HG02885 (cell line): ENCODE measurements at regions not wholly inside any gene's neighbourhood (a gene's known extent, or its start where the extent isn't known, plus 50 kb on each side); places are given as distances from the start of the nearest gene placed in this dataset.
"Not testable (repeated sequence)": the region's sequence is repeated elsewhere in the genome, so short reads cannot be mapped to it uniquely, and the experiment has no call there.

Source experiments
- ATAC-seq: cut with Tn5 transposase; IDR thresholded peaks from one replicate; pipeline ENCODE4 v1.9.1; 2021; ENCODE audit warnings: mild to moderate bottlenecking; ENCODE audit not compliant: unreplicated experiment, poor library complexity

GRCh38 chr5:85357309-85357708, 972.6 kb upstream of the EDIL3 start:
- no peak for ATAC-seq

- ATAC-seq = no peak
These were observed 990.8 kb upstream of the EDIL3 start for GRCh38 chr5:85375525-85375924.

GRCh38 chr5:85388770-85389169, 1004.1 kb upstream of the EDIL3 start:
- ATAC-seq = no peak

GRCh38 chr5:85392309-85392708, 1007.6 kb upstream of the EDIL3 start:
- not testable (repeated sequence) for ATAC-seq

GRCh38 chr5:85395526-85395925, 1010.8 kb upstream of the EDIL3 start:
- no peak for ATAC-seq

GRCh38 chr5:85397451-85397850, 1012.8 kb upstream of the EDIL3 start:
- ATAC-seq = no peak

GRCh38 chr5:85428426-85428934, 1043.8 kb upstream of the EDIL3 start:
- no peak for ATAC-seq

GRCh38 chr5:85431726-85432125, 1047.0 kb upstream of the EDIL3 start:
- ATAC-seq = not testable (repeated sequence)

GRCh38 chr5:85441156-85441555, 1056.5 kb upstream of the EDIL3 start:
- ATAC-seq = no peak

GRCh38 chr5:85441853-85442252, 1057.2 kb upstream of the EDIL3 start:
- ATAC-seq = no peak

GRCh38 chr5:85452322-85453025, 1067.8 kb upstream of the EDIL3 start:
- no peak for ATAC-seq

GRCh38 chr5:85453026-85453349, 1068.3 kb upstream of the EDIL3 start:
- no peak for ATAC-seq

GRCh38 chr5:85458319-85458718, 1073.6 kb upstream of the EDIL3 start:
- no peak for ATAC-seq

- ATAC-seq = no peak
These were observed 1078.3 kb upstream of the EDIL3 start for GRCh38 chr5:85462957-85463356.

GRCh38 chr5:85466423-85466822, 1081.7 kb upstream of the EDIL3 start:
- ATAC-seq = no peak

GRCh38 chr5:85472749-85473148, 1088.1 kb upstream of the EDIL3 start:
- ATAC-seq = no peak

- not testable (repeated sequence) for ATAC-seq
These were observed 1090.5 kb upstream of the EDIL3 start for GRCh38 chr5:85475151-85475550.

- no peak for ATAC-seq
These were observed 1091.9 kb upstream of the EDIL3 start for GRCh38 chr5:85476617-85477016.

- no peak for ATAC-seq
These were observed 1095.2 kb upstream of the EDIL3 start for GRCh38 chr5:85479849-85480248.

GRCh38 chr5:85484982-85485574, 1100.4 kb upstream of the EDIL3 start:
- ATAC-seq = no peak

GRCh38 chr5:85488295-85488694, 1103.6 kb upstream of the EDIL3 start:
- ATAC-seq = no peak

GRCh38 chr5:85500869-85501268, 1116.2 kb upstream of the EDIL3 start:
- no peak for ATAC-seq
